GM12873 (cell line): ENCODE measurements at regions not wholly inside any gene's neighbourhood (a gene's known extent, or its start where the extent isn't known, plus 50 kb on each side); places are given as distances from the start of the nearest gene placed in this dataset.

Source experiments
- CTCF ChIP-seq: IDR thresholded peaks from 2 replicates; pipeline ENCODE4 v1.5.1; 2012; ENCODE audit warnings: low read depth, mild to moderate bottlenecking, moderate library complexity, low read length, control low read depth; ENCODE audit not compliant: insufficient read depth; ENCODE audit errors: missing control alignments

DNA sequence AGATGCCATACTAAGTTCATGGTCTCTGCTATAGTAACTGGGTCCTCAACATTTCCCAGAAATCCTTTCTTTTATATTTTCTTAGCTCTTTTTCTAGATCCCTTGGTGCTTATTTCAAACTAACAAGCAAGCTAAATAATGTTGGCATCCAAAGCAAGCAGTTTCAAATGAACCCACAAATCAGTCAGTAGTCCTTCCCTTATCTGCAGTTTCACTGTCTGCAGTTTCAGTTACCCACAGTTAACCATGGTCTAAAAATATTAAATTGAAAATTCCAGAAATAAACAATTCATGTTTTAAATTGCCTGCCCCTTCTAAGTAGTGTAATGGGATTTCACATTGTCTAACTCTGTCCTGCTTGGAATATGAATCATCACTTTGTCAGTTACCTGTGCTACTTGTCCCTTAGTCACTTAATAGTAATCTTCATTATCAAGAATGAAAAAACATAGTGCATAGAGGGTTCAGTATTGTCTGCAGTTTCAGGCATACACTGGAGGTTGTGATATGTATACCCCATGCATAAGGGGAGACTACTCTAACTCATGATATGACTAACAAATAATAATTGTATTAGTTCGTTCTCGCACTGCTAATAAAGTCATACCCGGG lies 633.7 kb downstream of the MECOM start:
- no peak for TF ChIP-seq CTCF

DNA sequence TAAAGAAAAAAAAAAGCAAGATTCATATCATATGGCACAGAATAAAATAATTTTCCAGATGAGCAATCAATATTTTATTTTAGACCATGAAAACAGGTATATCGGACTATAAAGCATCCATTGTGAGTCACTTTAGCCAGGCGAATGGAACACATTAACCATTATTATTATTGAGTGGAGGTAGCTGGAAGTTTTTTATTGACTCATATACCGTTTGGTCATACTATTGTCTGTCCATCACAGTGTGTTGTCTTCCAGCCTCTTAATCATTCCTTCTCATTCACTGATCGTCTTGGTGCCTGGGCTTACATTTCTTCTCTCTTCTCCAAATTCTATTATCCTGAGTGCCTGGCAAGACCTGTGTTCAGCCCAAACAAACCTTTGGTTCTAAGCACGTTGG lies 634.8 kb downstream of the MECOM start:
- TF ChIP-seq CTCF: no peak

DNA sequence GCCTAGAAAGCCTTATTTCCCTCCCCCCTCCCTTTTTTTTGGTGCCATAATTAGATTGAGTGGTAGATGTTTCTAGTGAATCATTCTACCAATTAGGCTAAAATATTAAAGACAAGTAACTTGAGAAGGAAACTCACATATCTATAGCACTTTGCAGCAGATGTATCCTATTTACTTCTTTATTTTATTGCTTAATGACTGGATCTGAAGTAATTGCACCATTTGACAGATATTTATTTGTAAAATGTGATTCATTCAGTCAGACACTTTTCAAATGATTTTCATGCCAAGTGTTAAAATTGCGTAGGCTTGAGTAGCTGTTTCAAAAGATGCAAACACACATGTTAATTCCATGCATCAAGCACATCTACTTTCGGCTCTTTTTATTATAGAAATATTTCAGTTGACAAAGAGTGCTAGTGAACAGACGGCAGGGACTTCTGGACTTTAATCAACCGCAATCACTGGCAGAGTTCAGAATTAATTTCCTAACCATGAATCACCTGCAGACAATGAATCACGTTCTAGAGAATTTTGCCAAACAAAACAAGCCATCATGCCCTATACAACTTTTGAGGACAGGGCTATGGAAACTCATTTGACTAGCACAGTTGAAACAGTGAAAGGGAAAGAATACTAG lies 636.8 kb downstream of the MECOM start:
- TF ChIP-seq CTCF: no peak

DNA sequence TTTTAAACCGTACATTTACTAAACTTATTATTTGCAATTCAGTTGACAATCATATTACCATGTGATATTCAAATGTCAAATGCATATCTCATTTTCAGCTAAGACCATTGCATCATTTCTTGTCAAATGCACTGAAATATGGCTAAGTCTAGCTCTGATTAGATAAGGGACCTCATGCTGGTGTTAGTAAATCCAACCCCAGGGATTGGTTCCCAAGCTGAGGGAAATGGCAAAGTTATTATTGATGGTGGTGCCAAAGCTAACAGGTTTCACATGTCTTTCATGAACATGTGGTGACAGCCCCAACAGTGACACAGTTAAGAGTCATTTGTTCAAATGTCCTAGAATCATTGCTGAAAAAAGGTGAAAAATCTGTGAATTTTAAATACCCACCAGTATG lies 641.1 kb downstream of the MECOM start:
- no peak for TF ChIP-seq CTCF

- TF ChIP-seq CTCF: no peak
Observed at GRCh38 chr3:169020371-169020770, 643.1 kb downstream of the MECOM start.

- TF ChIP-seq CTCF: no peak
Observed at GRCh38 chr3:169009453-169009852, 654.1 kb downstream of the MECOM start.

DNA sequence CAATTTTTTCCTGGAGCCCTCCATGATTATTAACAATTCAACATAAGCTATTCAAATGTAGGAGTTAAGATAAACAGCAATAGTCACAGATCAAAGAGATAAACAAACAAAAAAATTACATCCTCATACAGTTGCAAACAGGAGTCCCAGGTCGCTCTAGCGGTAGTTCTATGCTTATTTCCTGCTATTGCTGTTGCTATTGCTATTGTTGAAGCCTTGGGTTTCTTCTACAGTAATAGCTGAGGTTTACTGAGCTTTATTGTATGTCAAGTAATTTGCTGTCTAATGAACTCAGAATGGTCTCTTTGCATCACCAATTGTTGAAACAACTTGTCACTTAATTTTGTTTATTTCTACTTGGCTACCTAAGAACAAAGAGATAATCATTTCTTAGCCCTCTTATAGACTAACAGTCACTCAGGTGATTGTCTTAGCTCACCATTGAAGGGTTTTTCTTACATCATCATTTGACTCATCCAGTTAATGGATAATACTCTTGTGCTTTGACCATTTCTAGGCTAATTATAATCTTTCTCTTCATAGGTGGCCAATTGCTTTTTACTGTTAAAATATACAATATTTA lies 654.6 kb downstream of the MECOM start:
- TF ChIP-seq CTCF: no peak
